Midbrain (tissue), 1 donor: ENCODE measurements at regions not wholly inside any gene's neighbourhood (a gene's known extent, or its start where the extent isn't known, plus 50 kb on each side); places are given as distances from the start of the nearest gene placed in this dataset.

ENCODE experiments used
- DNase-seq: peaks from one replicate; lab custom pipeline; 2025; lab: John Stamatoyannopoulos, UW

DNA sequence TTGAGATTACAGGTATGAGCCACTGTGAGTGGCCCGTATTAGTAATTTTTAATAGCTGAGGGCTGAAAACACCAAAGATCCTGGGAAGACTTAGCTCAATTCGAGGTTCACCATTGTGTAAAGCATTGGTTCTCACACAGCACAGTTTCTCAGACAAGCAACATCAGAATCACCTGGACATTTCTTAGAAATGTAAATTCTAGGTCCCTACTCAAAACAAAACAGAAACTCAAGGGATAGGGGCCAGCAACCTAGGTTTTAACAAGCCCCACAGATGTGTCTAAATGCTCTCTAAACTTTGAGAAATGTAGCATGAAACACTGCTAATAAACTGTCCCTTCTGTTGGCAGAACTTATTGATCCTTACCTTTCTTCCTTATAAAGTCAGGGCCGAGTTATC, 681.2 kb downstream of the RNF144A start:
- no peak for DNase-seq

GRCh38 chr2:7599462-7600258, 682.4 kb downstream of the RNF144A start:
- DNase-seq = no peak

DNA sequence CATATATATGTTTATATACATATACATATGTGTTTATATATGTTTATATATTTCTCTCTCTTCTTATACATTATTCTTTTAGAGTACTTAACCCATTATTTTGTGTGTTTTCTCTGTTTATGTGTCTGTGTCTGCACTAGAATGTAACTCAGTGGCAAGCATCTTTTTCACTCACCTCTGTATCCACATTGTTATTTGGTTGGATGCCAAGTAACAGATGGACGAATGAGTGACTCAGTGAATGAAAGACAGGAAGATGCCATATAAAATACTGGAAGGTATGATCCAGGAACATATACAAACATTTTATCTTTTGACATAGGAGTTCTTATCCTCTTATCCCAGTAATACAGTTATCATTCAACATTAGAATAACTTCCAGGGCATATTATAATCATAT, 684.8 kb downstream of the RNF144A start:
- DNase-seq = no peak

GRCh38 chr2:7604456-7604855, 687.2 kb downstream of the RNF144A start:
- no peak for DNase-seq

DNA sequence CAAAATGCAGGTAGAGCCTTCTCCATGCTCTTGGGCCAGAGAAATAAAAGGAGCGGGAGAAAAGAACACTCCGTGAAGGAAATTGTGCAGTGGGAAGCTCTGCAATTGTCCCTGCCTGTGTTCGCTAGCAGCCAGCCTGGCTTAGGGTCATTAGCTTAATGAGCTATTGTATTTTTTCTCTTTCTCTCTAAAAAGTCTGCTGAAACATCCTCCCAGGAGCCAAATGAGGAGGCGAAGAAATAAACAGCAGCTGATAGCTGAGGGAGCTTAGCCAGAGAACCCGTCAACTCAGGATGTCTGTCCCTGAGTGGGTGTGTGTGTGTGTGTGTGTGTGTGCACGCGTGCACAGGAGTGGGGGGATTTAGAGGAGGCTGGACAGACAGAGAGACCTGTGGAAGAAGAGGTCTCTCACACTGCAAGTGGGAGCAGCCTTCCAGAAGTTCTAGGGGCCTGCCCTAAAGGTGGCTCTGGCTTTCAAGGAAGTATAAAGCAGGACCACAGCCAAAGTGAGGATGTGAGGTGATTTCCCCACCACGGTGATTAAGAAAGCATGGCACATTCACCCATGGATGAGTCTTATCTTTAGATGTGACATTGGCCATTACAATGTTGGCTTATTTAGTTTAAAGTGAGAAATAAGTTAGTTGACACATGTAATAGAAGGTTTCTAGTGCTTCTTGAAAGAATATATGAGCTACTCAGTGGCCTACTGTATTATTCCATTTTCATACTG, 690.4 kb downstream of the RNF144A start:
- DNase-seq = no peak

DNA sequence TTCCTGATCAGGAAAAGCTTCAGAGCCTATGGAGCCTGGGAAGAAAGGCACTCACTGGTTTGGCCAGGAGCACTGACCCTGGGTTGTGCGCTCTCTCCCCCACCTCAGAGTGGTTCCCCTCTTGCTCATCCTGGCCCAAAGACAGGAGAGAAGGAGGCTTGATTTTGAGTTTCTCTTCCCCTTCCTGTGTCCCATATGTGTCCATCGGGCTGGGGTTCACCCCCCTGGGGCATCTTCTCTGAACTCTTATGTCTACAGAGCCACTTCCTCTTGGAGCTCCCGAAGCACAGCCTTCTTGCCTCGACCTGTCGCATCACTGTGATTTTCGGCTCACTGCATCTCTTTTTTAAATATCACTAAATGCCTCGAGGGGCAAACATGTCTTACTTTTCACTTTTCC, 692.3 kb downstream of the RNF144A start:
- DNase-seq = no peak

DNA sequence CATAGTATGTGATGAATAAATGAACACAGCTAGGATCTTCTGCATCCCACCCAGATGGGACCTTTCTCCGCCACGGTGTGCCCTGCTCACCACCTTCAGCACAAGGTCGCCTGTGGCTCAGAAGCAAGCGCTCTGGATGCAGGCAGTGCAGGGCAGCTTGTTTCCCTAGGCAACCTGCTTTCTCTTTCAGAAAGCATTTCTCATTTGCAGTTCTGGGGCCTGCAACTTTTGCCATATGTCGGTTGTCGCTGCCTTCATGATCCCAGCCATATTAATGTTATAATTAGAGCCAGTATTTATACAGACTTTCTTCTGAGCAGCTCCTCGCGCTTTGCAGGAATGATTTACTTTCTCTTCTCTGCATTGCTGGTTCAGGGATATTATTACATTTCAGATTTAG, 692.8 kb downstream of the RNF144A start:
- no peak for DNase-seq

- no peak for DNase-seq
These were observed 694.5 kb downstream of the RNF144A start for GRCh38 chr2:7611750-7612149.

GRCh38 chr2:7612969-7613368, 695.8 kb downstream of the RNF144A start:
- DNase-seq = no peak

DNA sequence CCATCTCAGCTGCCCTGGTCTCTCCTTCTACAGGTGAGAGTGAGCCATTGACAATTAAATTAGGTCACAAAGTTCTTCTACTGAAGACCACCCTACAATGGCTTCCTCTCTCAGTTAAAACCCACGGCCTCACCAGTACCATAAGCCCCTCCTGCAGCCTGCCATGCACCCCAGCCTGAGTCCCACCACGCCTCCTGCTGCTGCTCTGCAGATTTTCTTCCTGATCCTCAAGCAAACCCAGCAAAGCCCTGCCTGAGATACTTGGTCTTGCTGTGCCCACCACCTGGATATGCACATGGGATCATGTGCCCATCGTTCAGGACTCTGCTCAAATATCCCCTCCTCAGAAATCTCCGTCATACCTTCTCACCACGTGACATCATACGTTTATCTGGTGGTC, 696.6 kb downstream of the RNF144A start:
- no peak for DNase-seq

- DNase-seq = no peak
These were observed 700.8 kb downstream of the RNF144A start for GRCh38 chr2:7618031-7618430.

DNA sequence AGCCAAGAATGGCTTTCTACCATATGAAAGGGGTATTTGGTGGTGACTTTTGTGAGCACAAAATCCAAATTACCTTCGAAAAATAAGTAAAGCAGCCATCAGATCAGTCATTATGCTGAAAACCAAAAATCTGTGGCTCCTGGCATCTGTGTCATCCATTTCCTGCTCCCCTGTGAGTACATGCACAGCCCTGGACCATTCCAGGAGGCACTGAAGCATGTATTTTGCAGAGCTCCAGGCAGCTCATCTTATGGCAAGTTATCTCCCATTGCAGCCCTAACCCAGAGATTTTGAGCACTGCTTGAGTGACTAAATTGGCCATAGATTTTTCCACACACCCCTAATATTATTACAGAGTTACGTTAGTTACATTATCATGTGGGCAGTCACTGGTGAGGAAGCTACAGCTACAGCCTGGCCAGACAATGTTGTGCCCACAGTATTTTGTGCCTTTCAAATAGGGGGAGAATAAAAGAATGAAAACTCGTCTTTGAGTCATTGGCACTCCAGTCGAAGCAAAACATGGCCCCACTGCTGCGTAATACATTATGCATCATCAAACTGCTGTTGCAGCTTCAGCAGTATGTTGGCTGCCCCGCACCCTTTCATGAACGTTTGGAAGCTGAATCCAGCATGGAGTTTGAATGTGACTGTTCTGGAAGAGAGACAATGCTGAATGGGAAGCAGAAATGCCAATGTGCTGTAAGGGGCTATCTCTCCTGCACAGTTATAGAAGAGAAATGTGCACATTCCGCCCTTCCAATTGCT, 702.2 kb downstream of the RNF144A start:
- no peak for DNase-seq

GRCh38 chr2:7620255-7620654, 703.0 kb downstream of the RNF144A start:
- DNase-seq = no peak

DNA sequence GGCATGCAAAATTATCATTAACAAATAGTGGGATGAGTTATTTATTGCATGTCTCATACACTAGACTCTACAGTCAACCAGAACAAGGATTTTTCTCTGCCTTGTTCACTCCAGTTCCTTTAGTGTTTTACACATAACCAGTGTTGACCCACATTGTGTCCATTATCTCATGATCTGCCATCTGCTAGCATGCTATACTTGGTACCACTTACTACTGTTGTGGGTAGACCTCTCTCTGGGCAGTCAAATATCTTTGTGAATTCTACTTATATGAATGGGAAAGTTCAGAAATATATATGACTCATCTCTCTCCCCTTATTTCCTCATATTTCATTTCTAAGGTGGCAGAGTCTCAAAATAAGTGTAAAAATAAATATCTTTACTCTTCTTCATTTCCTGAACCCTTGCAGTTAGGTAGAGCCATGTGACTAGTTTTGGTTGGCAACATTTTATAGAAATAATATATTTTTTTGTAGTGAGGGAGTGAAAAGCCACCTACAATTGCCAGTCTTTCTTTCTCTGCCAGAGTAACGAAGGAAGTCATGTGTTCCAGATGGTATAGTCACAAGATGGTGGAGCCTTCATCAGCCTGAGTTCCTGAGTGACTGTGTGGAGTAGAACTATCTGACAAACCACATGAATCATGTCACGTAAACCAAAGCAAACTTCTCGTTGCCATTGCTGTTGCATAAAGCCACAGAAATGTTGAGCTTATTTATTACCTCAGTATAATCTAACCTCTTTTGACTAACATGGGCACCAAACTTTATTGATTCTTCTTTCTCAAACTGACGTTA, 704.0 kb downstream of the RNF144A start:
- no peak for DNase-seq

GRCh38 chr2:7625392-7626138, 708.4 kb downstream of the RNF144A start:
- DNase-seq = no peak

GRCh38 chr2:7626139-7626537, 708.9 kb downstream of the RNF144A start:
- no peak for DNase-seq

DNA sequence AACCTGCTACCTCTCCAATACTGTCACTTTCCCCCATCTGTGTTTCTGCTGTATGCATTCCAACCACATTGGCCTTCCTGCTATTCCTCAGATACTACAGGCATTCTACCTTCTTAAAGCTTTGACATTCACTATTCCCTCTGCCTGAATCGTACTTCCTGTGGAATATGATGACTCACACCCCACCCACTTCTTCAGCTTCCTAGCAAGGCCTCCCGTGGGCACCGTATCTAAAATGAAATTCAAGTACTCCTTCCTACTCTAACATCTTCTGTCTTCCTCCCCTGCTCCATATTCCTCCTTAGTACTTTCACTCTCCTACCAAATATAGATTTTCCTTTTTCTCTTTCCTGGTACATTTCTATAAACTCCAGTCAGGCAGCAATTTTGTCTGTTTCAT, 710.4 kb downstream of the RNF144A start:
- DNase-seq = no peak

DNA sequence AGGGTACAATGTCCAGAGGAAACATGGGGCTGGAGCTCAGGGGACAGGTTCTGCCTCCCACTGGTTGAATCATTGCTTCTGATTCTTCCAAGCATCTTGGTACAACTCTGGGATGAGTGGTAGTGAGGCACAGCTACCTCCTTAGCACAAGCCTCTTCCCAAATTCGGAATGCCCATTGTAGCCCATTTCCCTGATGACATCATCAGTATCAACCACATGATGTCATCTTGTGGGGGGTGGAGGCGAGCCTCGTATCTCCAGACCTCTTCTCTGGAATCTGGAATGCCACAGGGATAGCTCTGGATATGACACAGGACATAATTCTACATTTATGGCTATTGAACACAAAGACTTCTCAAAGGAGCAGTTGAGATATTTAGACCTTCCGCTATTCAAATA, 715.2 kb downstream of the RNF144A start:
- no peak for DNase-seq

- no peak for DNase-seq
These were observed 716.4 kb downstream of the RNF144A start for GRCh38 chr2:7633566-7634153.

GRCh38 chr2:7634409-7634808, 717.2 kb downstream of the RNF144A start:
- DNase-seq = no peak

- no peak for DNase-seq
These were observed 722.3 kb downstream of the RNF144A start for GRCh38 chr2:7639476-7639875.
